ENCODE measurements at regions not wholly inside any gene's neighbourhood (a gene's known extent, or its start where the extent isn't known, plus 50 kb on each side); places are given as distances from the start of the nearest gene placed in this dataset.

DNA sequence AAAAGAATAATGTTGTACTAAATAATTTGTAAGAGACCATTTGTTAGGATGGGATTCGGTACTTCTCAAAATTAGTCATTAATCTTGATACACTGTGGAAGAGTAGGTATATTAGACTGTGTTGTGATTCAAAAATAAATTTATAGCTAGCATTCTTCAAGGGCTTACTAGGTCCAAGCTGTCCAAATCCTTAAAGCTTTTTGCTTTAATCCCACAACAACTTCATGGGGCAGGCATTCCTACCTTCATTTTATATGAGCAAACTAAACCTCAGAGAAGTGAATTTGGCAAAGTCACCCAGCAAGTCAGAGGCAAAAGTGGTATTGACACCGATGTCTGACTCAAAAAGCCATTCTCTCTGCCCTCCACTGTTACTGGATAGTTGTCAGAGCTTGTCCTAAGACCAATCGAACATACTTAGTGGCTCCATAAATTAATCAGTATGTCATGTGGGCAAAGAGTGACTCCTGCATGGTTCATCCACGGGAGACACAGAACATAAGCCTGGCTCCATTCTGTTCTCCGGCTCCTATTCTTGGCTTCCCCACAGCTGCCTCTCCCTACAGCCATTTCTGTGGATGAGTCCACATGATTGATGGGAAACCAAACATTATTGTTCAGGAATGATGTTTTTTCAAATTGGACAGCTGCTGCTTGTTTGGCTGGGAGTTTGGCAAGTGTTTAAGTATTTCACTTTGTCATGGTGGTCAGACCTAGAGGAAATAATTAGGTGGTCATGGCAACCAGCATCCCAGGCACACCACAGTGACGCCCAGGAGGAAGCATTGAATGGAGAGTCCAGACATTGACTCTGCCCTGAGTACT is 133.4 kb upstream of the FGGY start:
- Histone ChIP-seq H3K4me3 (ENCODE audit: low read depth, low read length, poor library complexity, severe bottlenecking) (no peak overlapping the region), H3K27ac (ENCODE audit: low read depth, low read length, poor library complexity, severe bottlenecking) (no peak overlapping the region), H3K36me3 (ENCODE audit: insufficient read depth, low read length, poor library complexity, severe bottlenecking) (no peaks in the 10 kb centered on the region), H3K4me1 (ENCODE audit: insufficient read depth, low read length, poor library complexity, severe bottlenecking) (no peaks in the 10 kb centered on the region), H3K9me3 (ENCODE audit: low read depth, low read length, poor library complexity, severe bottlenecking) (peaks cover 4% of the 10 kb centered on the region), H3K27me3 (replicated peaks; ENCODE audit: insufficient read depth, low read depth, low read length, poor library complexity) (no peaks in the 10 kb centered on the region)
- no peak for DNase-seq (ENCODE audit: low spot score)
- TF ChIP-seq, protein P1, sequence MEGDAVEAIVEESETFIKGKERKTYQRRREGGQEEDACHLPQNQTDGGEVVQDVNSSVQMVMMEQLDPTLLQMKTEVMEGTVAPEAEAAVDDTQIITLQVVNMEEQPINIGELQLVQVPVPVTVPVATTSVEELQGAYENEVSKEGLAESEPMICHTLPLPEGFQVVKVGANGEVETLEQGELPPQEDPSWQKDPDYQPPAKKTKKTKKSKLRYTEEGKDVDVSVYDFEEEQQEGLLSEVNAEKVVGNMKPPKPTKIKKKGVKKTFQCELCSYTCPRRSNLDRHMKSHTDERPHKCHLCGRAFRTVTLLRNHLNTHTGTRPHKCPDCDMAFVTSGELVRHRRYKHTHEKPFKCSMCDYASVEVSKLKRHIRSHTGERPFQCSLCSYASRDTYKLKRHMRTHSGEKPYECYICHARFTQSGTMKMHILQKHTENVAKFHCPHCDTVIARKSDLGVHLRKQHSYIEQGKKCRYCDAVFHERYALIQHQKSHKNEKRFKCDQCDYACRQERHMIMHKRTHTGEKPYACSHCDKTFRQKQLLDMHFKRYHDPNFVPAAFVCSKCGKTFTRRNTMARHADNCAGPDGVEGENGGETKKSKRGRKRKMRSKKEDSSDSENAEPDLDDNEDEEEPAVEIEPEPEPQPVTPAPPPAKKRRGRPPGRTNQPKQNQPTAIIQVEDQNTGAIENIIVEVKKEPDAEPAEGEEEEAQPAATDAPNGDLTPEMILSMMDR (conservative IDR thresholded peaks at IDR 0.05; ENCODE audit: low read depth, low read length): no peak
- TF ChIP-seq EZH2 (IDR thresholded peaks at IDR 0.05; ENCODE audit: borderline replicate concordance, low read depth, low read length, poor library complexity, severe bottlenecking): no peak
- BruUV-seq (replicated peaks): no TSS peak
- intact Hi-C loops (cut with micrococcal nuclease; ENCODE audit: unreplicated experiment): no loop called here
- ChIA-PET POLR2A (ENCODE audit: low non-redundant PET) (no interaction called here), CTCF (no interaction called here)

DNA sequence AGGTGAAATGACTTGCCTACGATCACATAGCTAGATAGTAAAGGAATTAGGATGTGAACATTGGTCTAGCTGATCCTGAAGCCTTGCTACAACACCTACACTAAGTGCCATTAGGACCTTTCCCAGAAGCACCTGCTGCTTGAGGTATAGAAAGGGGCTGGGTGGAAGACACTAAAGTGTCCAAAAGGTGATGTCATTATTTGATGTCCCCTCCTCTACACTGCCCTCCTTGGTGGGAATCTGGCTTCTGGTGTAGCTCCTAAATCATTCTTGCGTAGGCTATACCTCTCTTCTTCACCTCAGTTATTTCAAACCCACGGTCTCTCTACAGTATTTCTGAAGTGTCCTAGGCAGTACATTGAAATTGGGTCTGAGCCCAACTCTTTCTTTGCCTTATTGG is 132.5 kb upstream of the FGGY start:
- ChIA-PET CTCF (no interaction called here), POLR2A (ENCODE audit: low non-redundant PET) (no interaction called here)
- Histone ChIP-seq H3K27me3 (replicated peaks; ENCODE audit: insufficient read depth, low read depth, low read length, poor library complexity) (no peaks in the 10 kb centered on the region), H3K4me1 (ENCODE audit: insufficient read depth, low read length, poor library complexity, severe bottlenecking) (no peaks in the 10 kb centered on the region), H3K27ac (ENCODE audit: low read depth, low read length, poor library complexity, severe bottlenecking) (no peak overlapping the region), H3K36me3 (ENCODE audit: insufficient read depth, low read length, poor library complexity, severe bottlenecking) (no peaks in the 10 kb centered on the region), H3K9me3 (ENCODE audit: low read depth, low read length, poor library complexity, severe bottlenecking) (no peaks in the 10 kb centered on the region), H3K4me3 (ENCODE audit: low read depth, low read length, poor library complexity, severe bottlenecking) (no peak overlapping the region)
- no TSS peak for BruUV-seq (replicated peaks)
- intact Hi-C loops (cut with micrococcal nuclease; ENCODE audit: unreplicated experiment): no loop called here
- TF ChIP-seq EZH2 (IDR thresholded peaks at IDR 0.05; ENCODE audit: borderline replicate concordance, low read depth, low read length, poor library complexity, severe bottlenecking): no peak
- TF ChIP-seq, protein P1 (conservative IDR thresholded peaks at IDR 0.05; ENCODE audit: low read depth, low read length): no peak
- DNase-seq (ENCODE audit: low spot score): no peak

DNA sequence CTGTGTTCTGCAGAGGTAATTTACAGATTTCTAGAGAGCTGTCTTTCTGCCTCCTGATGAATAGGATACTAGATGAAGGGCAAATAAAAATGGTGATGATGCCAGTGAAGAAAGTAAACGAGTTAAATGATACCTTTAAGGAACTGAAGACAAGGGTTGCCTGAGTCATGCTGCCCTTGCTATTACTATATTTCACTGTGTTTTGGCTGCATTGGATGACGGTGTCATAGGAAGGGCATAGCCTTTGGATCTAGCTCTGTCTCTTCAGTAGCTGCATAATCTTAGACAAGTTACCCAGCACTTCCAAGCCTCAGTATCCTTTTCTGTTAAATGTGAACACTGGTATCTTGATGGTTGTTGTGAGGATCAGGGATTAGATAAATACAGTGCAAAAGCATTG is 131.5 kb upstream of the FGGY start:
- no peaks in the 10 kb centered on the region for H3K4me1 ChIP-seq (ENCODE audit: insufficient read depth, low read length, poor library complexity, severe bottlenecking)
- BruUV-seq (replicated peaks): no TSS peak
- intact Hi-C loops (cut with micrococcal nuclease; ENCODE audit: unreplicated experiment): no loop called here
- no peaks in the 10 kb centered on the region for H3K9me3 ChIP-seq (ENCODE audit: low read depth, low read length, poor library complexity, severe bottlenecking)
- CTCF ChIA-PET: no interaction called here
- H3K4me3 ChIP-seq (ENCODE audit: low read depth, low read length, poor library complexity, severe bottlenecking): no peak overlapping the region
- TF ChIP-seq, protein P1 (conservative IDR thresholded peaks at IDR 0.05; ENCODE audit: low read depth, low read length): no peak
- no peak for TF ChIP-seq EZH2 (IDR thresholded peaks at IDR 0.05; ENCODE audit: borderline replicate concordance, low read depth, low read length, poor library complexity, severe bottlenecking)
- POLR2A ChIA-PET (ENCODE audit: low non-redundant PET): no interaction called here
- DNase-seq (ENCODE audit: low spot score): no peak
- H3K27ac ChIP-seq (ENCODE audit: low read depth, low read length, poor library complexity, severe bottlenecking): no peak overlapping the region
- H3K36me3 ChIP-seq (ENCODE audit: insufficient read depth, low read length, poor library complexity, severe bottlenecking): no peaks in the 10 kb centered on the region
- H3K27me3 ChIP-seq (replicated peaks; ENCODE audit: insufficient read depth, low read depth, low read length, poor library complexity): no peaks in the 10 kb centered on the region

Measured in A673 (cell line).